GM18858 (cell line): ENCODE measurements at regions not wholly inside any gene's neighbourhood (a gene's known extent, or its start where the extent isn't known, plus 50 kb on each side); places are given as distances from the start of the nearest gene placed in this dataset.

Experiments
- ATAC-seq: cut with Tn5 transposase; IDR thresholded peaks from one replicate; pipeline ENCODE4 v1.9.1; 2021; ENCODE audit not compliant: unreplicated experiment

DNA sequence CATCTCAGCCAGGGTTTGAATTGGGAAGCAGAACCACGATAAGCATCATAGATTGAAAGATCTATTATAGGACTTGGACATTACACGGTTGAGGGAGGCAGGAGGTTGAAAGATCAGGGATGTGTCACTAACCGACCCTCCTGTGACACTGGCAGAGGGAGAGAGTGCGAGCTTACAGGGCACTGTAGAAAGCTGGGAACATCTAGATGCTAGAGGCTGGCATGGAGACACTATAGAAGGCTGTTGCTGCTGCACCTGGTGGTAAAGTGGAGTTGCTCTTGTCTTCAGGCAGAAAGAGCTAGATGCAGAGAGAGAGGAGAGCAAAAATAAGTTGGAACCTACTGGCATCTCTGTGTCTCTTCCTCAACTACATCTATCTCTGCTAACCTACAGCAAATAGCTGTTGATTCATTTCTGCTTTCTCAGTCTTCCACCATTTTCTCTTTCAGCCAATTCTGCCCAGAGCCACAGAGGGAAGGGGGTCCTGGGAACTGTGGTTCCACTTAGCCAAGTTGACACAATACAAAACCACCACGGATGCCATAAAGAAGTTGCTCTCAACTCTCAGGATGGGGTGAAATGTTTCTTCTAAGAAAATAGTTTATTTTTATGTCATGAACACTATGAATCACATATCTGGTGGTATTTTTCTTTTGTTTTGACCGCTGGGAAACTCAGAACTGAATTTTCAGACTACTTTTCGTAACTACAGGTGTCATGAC is 155.9 kb downstream of the ZNF281 start:
- peak; percentile 54 for ATAC-seq

DNA sequence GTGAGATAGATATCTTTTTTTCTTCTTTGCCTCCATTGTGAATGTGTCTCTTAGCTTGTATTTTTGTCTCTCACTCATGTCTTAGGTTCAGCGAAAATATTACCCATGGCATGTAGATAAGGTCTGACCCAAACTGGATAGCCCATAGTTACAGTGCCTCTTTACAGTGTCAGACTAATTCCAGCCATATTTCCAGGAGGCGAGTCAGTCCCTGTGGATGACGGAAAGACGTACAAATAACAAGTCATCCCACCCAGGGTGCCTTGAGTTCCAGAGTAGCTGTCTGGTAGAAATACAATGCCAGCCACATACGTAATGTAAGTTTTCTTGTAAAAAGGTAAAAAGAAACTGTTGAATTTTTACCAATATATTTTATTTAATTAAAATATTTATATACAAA is 157.3 kb downstream of the ZNF281 start:
- no peak for ATAC-seq

DNA sequence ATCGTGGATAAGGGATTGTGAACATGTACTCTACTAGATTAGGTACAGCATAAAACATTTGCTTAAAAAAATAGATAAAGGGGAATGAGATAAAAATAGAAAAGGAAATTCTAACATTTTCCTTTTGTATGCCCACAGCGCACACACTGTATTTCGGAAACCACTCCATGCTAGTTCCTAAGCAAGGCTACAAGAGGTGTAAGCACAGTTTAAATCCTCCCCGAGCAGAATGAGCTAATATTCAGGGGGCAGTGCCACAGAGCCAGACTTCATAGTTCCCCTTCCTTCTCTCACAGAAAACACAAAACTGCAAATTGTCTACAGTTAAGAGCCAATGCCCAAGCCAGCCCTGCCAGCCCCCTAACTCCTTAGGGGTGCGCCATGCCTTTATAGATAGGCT is 159.4 kb downstream of the ZNF281 start:
- no peak for ATAC-seq

DNA sequence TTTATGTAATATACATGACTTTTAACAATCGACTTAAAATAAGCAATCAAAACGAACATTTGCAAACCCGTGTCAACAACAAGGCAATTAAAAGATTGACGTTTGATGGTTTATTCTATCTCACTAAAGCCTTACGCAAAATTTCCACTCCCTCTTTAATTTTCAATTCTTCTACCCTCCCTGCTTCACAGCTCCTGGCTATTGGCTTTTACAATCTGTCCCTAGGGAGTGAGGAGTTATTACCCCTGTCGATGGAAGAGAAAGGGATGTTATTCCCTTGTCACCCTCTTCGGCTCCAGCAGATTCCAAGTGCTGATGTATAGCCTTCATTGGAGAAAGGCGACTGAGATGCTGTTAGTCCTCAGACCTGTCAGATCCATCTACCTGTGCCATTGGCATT is 161.3 kb downstream of the ZNF281 start:
- no peak for ATAC-seq

DNA sequence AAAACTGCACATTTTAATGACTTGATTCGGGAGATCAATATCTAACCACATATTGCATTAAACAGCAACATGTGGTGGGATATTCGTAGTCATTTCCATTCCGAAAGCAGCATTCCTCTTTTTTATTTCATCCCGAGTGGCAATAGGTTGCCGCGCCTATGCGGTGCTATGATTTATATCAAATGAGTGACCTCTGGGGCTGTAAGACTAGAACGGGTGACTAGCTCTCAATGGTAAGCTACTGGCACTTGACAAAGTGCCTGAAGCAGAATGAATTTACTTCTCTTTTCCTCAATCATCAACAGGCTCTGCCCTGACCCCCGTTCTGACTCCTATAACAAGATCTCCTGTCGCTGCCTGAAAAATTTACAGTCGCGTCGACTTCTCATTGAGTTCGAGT is 162.3 kb downstream of the ZNF281 start:
- no peak for ATAC-seq

DNA sequence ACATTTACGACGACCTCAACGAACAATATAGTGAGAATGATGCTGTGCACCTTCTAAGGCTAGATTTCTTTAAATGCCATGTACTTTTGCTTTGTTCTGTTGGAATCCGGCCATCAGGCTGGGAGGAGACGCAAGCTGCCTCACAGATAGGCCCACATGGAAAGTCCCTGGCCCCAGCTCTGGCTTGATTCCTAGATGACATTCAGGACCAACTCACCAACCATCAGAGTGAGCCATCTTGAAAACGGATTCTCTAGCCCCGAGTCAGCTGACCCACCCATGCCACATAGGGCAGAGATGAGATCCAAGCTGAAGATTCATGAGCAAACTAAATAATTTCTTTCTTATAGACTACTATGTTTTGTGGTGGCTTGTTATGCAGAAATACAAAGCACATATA is 164.4 kb downstream of the ZNF281 start:
- no peak for ATAC-seq

DNA sequence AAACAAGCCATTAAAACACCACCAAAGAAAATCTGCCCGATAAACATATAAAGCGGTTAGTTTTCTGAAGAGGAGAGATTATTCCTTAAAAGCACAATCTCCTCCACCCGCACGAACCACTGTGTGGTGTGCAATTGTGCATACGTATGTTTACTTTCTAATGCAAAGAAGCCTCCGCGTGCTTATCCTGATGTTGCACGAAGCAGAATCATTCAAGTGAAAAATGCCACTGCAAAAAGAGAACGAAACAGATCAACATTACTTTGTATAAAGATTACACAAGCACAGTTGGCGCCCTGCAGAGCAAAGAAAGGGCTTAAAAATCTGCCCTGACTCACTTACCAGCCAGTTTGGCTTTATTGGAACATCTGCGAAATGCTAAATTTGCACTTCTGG is 166.8 kb downstream of the ZNF281 start:
- ATAC-seq: no peak

DNA sequence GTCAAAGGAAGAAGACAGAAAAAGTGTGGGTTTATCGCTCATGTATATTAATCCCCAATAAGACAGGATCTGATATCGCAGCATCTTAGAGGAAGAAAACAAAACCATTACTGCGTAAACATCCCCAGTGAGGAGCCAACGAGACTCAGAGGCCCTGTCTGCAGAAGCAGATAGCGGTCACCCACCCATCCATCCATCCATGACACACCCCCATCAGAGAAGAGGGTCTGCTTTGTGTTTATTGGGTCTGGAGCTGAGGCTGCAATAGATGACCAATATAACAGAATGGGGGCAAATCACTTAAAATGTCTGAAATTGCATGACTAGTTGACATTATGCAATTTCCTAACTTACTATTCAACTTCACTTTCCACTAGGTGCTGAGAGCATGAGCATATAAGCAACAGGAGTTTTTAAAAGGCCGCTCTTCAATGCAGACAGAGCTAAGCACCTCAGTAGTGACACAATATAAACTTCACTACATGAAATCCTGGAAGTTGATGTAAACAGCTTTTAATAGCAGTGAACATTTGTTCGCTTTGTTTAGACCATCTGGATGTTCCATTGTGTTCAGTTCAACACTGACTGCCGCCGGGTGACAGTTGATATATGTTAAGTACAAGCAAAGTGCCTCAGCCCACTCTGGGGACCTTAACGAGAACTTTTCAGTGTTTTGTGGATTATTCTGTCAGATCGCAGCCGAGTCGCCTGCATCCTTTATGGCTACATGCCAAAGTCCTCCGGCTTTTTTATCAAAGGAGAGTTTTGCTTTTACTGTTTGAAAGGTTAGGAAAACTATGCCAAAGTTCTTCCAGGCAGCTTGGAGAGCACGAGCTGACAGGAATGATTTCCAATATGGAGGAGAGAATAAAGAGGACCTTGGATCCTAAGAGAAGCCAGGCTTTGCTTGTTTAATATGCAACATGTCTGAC is 167.5 kb downstream of the ZNF281 start:
- no peak for ATAC-seq

DNA sequence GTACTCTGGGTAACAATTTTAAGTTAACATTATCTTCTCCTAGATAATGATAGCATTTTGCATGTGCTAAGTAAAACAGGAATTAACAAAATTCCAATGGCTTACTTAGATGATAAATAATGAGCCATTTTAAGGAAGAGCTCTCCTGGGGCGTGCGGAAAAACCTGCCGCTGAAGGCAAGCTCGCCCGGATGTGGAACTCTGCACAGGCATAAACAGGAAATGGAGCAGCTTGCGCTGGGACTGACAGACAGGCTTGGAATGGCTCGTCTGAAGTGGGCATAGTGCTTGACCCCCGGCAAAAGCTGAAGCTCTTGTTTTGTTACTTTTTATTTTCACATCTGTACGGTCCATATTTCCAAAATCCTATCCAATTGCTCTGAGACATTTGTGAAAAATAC is 169.2 kb downstream of the ZNF281 start:
- ATAC-seq: no peak

DNA sequence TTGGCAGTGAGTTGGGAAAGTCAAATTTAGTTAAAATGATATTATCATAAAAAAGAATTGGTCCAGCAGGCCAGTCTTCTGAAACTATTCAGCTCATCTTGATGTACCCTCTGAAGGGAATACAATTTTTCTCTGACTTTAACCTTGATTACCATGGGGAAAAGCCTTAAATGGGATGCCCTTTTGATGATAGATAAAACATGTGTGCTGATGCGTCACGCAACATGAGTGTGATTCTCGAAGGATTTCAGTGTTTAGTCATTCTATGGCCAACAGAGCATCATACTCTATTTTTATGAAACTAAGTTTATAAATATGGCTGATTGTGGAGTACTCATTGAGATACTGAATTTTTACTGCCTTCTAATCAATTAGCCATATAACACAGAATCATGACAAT is 171.5 kb downstream of the ZNF281 start:
- no peak for ATAC-seq

DNA sequence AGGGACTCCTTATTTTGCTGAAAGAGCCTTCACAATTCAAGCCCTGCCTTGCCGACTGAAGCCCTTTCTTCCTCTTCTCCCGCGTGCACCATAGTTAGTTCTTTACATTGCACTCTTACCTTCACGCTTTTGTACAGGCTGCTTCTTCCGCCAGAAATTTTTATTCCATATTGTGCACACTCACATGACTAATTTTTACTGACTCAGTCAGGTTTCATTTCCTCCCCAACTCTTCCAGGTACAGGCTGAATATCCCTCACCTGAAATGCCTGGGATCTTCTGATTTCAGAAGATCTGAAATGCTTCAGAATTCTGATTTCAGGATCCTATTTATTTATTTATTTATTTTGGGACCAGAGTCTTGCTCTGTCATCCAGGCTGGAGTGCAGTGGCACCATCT is 172.8 kb downstream of the ZNF281 start:
- no peak for ATAC-seq

DNA sequence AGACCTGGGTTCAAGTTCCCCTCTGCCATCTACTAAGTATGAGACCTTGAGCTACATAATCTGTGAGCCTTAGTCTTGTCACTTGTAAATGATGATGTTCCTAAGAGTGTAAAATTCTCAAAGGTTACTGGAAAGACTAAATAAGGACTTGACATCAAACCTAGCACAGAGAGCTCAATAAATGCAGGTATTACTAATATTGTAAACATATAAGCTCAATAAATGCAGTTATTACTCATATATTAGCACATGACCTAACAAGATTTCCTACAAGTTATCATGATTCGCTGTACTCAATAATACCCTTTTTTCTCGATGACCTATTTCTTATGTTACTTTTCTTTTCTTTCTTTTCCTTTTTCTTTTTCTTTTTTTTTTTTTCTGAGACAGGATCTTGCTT is 174.9 kb downstream of the ZNF281 start:
- no peak for ATAC-seq

DNA sequence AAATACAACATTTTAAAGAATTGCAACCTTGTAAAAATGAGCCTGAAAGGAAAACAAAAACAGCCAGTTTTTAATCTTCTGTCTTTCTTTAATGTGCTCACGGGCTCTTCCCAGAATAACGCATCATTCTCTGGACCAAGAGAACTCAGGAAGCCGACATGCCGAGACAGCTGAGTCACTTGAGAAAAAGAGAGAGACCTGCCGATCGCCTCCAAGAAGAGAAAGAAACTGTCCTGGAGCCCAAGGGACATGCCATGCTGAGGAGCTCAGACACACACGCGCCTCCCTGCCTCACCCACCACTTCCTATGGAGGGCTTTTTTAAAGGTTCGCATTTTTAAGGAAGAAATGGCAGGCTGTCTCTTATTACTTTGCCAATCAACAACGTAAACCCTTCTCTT is 176.4 kb downstream of the ZNF281 start:
- no peak for ATAC-seq

DNA sequence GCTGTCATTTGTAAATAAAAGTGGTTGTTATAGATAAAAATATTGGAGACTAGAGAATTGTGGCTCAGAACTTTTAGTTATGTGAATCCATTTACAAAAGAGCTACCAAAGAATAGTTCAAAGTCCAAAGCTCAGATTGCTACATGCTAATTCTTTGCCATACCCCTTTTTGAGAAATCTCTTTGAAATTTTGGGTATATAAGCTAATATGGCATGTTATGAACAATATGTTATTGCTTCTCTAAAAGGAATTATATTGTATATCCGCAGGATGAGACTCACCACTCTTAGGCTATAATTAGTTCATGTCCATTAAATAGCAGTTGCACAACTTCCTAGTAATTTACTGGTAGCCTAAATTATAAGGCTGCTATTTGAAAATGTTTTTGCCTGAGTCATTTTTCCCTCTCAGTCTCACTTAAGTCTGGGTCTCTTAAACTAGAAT is 178.0 kb downstream of the ZNF281 start:
- ATAC-seq: no peak

DNA sequence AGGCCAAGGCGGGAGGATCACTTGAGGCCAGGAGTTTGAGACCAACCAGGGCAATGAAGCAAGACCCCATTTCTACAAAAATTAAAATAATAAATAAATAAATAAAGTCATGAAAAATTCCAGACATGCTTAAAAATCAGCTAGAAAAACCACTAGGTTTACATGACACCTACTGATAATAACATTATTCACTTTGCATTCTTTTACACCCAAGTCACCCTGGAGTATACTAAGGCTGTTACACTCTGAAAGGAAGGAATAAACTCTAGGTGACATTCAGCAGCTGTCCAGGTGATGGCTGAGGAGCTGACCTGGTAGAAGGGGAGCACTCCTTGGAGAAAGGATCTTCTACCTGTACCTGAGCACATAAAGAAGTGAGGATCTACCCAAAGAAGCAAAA is 179.2 kb downstream of the ZNF281 start:
- no peak for ATAC-seq

DNA sequence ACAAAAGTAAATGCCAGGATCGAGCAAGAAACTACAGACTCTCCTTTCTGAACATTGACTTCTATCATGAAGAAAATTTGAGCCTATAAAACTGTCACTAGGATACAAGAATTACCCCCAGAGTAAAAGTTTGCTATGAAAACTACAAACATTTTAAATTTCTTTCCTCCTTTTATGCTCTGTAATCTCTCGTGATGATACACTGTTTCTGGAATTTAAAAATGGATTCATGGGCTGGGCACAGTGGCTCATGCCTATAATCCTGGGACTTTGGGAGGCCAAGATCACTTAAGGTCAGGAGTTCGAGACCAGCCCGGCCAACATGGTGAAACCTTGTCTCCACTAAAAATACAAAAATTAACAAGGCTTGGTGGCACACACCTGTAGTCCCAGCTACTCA is 181.3 kb downstream of the ZNF281 start:
- no peak for ATAC-seq

DNA sequence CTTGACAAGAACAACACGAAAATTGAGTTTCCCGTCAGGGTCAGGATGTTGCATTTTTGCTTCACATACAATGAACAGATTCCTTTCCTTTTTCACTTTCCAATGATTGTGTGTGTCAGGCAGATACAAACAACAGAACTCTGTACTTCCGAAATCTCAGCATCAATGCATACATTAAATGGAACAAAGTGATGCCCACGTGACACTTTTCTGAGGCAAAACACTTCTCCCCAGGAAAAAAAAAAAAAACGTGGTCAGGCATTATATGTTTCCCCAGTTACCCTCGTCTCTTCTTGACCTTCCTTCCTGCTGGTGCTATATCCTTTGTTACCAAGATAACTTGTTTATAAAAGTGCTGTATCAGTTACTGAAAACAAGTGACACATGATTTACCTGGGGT is 181.8 kb downstream of the ZNF281 start:
- ATAC-seq: no peak
